HG03457 (cell line): ENCODE measurements at regions not wholly inside any gene's neighbourhood (a gene's known extent, or its start where the extent isn't known, plus 50 kb on each side); places are given as distances from the start of the nearest gene placed in this dataset.
"Not testable (repeated sequence)": the region's sequence is repeated elsewhere in the genome, so short reads cannot be mapped to it uniquely, and the experiment has no call there.

Experiments
- ATAC-seq: cut with Tn5 transposase; IDR thresholded peaks from one replicate; pipeline ENCODE4 v1.9.1; 2021; ENCODE audit warnings: moderate number of reproducible peaks; ENCODE audit not compliant: unreplicated experiment

DNA sequence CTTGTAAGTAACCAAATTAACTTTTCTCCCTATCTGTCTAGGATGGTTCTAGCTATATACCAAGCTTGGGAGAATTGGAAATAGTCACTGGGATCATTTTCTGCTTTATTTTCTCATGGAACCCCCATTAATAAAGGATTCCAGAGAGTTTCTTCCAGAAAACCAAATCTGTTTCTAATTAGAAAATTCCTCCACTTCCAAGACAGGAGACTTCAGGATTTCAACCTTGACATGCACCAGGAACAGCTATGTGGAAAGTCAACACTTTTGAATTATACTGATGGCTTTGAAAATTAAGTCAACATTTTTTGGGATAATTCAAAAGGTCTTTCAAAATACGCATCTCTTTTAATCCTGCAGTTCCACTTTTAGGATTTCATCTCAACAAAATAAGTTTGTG lies 138.3 kb downstream of the MEX3B start:
- no peak for ATAC-seq

DNA sequence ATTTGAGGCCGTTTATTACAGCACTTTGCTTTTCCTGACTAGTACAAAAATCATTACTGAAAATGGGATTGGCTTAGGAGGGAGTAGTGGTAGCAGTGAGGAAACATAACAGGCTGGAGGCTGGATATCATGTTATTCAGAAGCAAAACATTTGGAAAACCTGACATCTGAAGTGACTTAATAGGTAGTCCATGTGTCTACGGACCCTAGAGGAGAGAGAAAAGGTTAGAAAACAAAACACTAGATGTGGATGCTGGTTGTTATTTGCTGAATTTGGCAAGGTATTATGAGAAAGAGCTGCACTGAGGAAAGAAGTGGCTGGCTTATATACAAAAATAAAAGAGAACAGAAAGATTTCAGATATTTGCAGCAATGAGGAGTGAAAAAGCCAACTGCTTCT lies 139.9 kb downstream of the MEX3B start:
- ATAC-seq: no peak

DNA sequence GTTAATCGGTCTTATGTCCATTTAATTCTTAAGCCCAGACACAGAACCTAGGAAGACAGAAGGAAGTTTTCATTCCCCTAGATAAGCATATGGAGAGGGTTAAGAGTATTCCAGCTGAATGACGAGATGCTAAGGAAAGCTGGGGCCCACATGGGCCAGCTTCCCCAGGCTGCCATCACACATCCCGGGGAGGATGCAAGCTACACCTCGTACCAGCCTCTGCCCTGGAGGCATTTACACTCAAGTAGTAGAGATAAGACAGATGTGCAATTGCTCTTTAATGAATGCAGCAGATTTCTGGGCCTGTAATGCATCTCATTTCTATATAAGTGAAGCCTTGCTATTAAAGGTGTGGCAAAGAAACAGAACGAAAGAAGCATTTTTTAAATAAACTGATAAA lies 144.5 kb downstream of the MEX3B start:
- ATAC-seq: no peak

DNA sequence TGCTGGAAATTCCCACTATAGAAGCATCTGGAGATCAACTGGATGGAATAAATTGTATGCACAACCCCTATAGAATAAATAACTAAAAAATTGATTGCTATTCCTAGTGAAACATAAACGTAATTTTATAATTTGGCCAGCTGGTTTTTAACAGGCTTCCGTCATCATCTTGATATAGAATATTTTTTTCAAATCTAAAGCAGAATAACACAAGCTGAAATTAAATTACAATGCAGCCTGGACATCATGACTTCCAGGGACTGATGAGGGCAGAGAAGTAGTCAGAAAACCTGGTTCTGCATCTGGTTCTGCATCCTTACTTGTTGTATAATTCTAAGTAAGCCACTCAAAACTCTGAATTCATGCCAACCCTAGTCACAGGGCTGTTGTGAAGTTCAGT lies 146.1 kb downstream of the MEX3B start:
- no peak for ATAC-seq

DNA sequence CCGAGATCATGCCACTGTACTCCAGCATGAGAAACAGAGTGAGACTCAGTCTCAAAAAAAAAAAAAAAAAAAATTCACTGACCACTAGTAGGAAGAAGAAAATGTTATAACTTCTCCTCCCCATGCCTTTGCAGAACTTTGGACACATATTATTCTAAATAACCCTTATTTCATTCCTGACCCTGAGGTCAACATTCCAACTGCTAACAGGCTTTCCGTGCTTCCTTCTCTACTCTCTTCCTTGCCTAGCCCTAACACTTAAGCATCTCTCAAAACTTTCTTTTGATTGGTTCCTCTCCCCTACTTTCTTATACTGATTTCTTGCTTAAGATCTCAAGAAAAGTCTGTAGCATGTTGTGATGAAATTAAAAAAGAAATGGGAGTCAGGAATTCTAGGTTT lies 146.8 kb downstream of the MEX3B start:
- no peak for ATAC-seq

DNA sequence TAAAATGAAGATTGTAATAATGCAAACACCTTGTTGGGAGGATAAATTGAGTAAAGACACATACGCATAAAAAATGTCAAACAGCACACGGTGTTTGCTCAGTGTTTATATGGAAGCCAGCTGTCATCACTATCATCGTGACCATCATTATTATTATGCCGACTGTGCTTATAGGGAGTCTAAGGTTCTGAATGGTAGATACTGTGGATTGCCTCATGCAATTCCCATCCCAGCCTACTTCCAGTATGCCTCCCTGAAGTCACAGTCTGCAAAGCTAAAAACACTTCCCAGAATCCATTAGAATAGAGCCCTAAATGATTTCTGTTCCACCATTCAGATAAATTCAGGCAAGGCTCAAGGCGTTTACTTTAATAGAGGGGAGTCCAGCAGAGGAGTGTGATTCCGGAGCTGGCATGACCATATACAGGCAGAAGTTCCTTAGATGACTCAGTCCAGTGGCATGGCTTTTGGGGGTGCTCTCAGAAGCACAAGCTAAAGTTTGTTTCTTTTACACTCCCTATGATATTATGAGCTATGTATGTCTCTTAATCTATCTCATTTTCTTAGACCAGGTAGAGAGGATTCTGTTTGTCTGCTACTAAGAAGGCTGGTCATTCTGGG lies 148.7 kb downstream of the MEX3B start:
- ATAC-seq: no peak

DNA sequence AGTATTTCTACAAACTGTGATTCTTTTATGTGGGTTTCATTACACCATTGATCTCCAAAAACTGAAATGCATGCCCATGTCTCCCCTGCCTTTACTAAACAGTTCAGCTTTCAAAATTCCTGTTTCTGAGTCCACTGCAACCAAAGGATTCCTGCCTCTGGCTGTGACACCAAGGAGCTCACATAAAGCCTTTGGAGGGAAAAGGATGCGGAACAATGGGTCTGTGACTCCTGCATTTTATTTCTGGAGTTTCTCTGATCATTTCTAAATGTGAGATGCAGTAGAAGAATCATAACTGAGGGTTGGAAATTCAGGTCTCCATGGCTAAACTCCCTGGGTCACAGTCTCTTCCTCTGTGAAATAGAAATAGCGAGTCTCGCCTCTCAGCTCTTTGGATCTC lies 149.5 kb downstream of the MEX3B start:
- ATAC-seq: no peak

DNA sequence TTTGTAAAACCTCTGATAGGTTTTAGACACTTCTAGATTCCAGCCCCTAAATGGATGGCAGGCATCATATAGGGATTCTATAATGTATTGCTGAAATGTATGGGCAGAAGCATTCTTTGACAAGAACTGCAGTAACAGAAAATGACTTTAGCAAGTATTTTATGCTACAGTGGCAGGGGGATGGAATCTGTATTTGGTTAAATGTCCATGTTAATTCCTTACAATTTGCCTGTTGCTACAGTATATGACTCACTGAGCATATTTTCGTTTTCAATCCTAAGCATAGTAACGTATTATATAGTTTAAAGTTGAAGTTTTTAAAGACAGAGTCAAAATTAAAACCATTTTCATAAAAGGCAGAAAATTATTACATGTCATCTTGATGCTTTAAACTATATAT lies 150.1 kb downstream of the MEX3B start:
- ATAC-seq: no peak

DNA sequence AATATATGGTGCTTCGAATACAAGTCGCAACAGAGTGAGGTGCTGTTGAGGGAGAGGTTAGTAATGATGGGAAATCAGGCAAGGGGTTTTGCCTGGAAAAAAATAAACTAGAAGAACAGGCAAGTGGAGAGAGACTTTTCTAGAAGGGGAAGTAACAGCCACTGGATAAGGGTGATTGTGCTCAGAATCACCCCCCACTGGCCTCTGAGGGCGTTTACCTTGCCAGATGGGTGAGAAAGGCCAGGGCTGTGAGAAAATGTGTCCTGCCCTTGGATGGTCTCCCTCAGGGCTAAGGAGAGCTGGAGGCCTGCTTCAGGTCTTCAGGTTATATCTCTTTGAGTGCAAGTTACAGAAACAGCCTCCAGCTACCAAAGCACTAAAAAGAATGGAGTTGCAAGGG lies 151.8 kb downstream of the MEX3B start:
- ATAC-seq: no peak

DNA sequence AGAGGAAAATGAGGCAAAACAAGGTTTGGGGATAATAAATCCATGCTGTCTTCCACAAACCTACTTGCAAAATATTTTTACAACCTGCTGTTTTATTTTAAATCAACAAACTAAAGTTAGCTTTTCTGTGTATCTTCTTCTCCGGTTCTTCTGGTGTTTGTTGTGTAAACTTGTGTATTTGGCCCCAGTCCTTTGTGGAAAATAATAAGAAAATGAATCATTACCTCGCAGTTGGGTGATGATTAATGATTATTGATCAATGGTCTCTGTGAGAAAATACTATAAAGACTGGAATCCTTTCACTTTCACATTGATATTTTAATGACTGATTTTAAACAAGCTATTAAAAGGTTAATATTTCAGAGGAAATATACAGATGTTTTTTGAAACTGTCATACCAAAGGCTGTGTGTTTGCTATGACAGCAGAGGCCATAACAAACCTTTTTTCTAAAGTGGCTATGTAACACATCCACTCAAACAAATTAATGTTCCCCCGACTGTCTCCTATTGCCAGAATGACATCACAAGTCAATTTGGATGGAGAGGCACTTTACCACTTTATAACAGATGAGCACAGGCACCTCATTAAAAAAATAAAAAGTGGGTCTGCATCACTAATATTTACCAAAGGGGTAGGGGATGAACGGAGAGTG lies 152.5 kb downstream of the MEX3B start:
- no peak for ATAC-seq

DNA sequence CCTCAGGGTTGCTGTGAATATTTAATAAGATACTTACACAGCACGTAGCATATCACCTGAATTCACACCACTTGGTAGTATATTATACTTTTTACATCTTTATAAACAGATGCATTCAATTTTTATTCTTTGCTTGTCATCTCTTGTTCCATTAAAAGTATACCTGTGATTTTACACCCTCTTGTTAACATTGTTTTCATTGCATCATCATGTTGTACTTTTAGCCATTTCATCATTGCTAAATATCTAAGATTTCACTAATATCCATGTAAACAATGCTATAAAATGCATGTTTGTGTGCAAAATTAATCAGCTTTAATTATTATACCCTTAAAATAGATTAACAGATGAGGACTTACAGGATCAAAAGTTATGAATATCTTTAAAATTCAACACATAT lies 155.3 kb downstream of the MEX3B start:
- no peak for ATAC-seq

DNA sequence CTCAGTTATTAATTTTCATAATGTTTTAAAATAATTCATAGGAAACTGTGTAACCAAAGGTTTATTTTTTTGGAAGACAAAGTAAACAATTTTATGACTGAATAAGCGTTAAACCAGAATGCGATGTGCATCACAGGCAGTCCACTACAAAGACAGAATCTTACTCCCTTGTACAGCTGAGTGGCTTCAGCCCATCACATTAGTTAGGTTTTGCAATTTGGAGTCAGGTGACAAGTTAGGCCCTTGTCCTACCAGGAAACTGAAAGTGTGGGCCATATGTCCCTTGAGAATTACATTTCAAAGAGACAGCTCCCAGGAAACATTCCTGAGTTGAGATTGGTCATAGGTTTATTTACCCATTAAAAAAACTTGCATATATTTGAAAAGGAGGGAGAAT lies 156.3 kb downstream of the MEX3B start:
- ATAC-seq: no peak

DNA sequence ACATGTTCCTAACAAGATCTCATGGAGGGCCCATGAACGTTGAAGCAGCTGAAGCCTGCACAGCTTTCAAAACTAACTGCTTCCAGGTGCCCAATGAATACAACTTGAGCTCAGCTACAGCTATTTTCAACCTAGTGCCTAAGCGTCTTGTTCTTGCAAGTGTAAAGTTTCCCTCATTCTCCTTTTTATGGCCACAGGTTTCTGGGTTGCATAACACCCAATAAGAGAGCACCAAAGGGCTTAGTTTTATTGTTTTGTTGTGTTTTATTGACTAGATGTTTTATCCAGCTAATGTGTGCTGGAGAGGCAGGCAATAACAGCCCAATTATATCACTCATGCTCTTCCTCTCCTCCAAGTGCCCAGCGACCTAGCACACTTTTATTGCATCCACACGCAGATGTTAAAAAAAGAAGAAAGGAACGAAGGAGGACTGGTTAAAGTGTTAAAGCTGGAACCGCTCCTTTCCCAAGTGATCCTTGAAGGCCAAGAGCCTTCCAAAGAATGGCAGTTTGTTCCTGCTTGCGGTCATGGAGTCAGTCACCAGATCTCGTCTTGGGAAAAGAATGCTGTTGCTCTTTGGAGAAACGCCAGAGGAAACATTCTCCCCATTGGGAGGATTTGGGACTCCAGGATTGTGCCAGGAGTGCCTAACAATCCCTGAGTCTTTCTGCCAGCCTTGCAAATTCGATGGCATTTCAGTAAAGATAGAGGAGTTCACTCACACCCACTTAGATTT lies 156.9 kb downstream of the MEX3B start:
- ATAC-seq: no peak

DNA sequence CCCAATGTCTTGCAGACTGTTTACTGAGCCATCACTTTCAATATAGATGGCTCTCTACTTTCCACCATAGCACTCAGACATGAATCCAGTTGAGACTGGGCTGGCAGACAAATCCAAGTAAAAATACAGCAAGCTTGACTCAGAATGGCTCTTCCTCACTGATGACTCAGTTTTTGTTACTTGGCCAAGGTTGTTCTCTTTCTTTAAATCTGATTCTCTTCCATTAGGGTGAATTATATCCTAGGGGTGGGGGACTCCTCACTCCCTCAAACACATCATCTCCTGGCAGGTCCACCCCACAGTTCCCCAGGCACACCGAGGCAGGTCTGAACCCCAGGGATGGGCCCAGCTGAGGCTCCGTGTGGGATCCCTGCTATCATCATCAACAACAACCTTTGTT lies 157.9 kb downstream of the MEX3B start:
- ATAC-seq: no peak

DNA sequence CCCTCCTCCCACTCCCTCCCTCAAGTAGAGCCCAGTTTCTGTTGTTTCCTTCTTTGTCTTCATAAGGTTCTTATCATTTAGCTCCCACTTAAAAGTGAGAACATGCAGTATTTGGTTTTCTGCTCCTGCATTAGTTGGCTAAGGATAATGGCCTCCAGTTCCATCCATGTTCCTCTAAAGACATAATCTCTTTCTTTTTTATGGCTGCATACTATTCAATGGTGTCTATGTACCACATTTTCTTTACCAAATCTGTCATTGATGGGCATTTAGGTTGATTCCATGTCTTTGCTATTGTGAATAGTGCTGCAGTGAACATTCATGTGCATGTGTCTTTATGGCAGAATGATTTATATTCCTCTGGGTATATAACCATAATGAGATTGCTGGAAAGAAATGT lies 158.6 kb downstream of the MEX3B start:
- ATAC-seq: not testable (repeated sequence)

DNA sequence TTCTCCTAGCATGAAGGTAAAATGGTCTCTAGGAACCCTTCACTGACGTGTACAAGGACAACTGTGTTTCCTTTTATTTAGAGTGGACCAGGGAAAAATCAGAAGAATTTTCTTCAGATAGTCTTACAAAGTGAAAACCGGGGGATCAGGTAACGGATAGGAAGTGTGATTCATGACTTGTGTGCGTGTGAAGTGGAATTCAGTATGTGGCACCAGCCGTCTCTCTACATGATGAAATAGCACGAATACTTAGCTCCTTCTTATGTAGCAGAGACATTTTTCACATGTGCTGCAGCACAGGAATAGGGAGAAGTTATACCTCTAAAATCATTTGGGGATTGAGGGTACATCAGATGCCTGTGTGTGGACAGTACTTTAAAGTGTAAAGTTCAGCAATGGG lies 159.2 kb downstream of the MEX3B start:
- ATAC-seq: no peak

DNA sequence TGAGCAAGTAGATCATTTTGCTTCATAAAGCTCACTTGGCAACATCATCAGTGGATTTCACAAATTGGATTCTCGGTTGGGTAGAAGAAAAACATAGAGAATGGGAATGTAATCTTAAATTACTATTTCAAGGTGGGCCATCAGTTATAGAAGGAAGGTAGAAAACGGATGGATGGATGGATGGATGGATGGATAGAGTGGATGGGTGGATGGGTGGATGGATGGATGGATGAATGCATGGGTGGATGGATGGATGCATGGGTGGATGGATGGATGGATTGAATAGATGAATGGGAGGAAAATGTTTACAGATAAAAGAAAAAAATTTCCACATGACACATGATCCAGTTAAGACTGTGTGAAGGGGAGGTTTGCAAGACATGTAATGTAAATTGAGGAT lies 159.7 kb downstream of the MEX3B start:
- no peak for ATAC-seq

DNA sequence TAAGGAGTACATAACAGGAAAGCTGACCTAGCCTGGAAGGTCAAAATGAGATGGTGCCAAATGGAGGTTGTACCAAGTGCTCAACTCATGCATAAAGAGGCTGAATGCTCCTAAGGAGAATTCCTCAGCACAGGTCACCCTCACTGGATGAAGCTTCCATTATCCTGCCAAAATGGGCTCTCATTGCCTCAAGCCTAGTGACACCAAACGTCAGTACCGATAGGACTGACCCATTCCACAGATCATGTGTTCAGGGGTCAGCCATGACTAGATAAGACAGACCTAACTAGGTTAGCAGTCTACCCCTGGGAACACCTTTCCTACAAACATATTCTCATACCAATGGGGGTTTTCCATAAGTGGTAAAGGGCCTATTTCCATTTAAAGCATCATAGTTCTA lies 160.7 kb downstream of the MEX3B start:
- no peak for ATAC-seq

DNA sequence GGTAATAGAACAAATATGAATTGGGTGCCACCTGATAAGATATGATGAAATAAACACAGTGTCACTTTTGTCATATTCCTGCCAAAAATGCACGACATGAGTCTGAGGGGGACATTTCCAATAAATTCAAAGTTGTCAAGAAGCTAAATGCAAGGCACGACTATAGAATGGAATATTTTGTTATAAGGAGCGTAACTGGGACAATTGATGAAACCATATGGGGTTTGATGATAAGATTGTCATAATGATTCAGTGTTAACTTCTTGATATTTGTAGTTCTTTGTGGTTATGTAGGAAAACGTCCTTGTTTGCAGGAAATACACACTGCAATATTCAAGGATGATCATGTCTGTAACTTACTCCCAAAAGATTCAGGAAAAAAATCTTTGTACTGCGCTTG lies 163.3 kb downstream of the MEX3B start:
- no peak for ATAC-seq

DNA sequence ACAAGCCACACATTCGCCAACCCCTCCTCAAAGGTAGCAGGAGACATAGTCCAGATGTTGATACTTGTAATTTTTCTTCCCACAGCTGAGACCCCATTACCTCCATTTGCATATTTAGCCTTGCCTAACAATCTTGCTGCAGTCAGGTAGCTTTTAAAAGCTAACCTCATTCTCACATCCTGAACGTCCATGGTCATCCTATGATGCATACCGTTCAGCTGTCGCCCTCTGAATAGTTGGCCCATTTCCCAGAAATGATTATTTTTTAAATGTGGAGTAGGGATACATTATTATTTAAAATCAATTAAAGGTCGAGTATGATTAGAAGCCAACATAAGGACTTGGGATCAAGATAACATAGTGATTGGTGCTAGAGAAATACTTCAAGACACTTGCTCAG lies 165.0 kb downstream of the MEX3B start:
- no peak for ATAC-seq

DNA sequence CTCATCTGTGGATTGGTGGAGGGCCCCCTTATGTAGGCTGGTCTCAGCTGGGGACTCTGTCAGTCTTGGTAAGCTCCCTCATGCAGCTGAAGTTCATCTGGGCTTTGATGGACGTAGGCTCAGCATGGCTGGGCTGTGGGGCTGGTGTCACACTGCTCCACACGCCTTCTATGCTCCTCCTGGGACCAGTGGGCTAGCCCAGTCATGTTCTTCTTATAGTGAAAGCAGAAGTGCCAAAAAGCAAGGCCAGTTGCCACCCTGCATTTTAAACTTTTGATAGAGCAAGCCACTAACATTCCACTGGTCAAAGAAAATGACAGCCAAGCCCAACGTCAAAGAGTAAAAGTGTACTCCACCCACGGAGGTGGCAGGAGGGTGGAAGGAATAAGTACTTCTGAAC lies 165.5 kb downstream of the MEX3B start:
- ATAC-seq: no peak

DNA sequence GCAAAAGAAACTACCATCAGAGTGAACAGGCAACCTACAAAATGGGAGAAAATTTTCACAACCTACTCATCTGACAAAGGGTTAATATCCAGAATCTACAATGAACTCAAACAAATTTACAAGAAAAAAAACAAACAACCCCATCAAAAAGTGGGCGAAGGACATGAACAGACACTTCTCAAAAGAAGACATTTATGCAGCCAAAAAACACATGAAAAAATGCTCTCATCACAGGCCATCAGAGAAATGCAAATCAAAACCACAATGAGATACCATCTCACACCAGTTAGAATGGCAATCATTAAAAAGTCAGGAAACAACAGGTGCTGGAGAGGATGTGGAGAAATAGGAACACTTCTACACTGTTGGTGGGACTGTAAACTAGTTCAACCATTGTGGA lies 170.1 kb downstream of the MEX3B start:
- not testable (repeated sequence) for ATAC-seq

DNA sequence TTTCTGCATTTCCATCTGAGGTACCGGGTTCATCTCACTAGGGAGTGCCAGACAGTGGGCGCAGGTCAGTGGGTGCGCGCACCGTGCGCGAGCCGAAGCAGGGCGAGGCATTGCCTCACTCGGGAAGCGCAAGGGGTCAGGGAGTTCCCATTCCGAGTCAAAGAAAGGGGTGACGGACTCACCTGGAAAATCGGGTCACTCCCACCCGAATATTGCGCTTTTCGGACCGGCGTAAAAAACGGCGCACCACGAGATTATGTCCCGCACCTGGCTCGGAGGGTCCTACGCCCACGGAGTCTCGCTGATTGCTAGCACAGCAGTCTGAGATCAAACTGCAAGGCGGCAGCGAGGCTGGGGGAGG lies 175.1 kb downstream of the MEX3B start:
- ATAC-seq: not testable (repeated sequence)
